HL-60 (cell line): ENCODE measurements at regions not wholly inside any gene's neighbourhood (a gene's known extent, or its start where the extent isn't known, plus 50 kb on each side); places are given as distances from the start of the nearest gene placed in this dataset.

ENCODE experiments used
- DNase-seq, 2 experiments: peaks; one replicate each; pipeline ENCODE4 v3.0.0-alpha.2; 2010 to 2020; ENCODE audit warnings: low read depth in 1 of 2, low spot score in 1 of 2
- H3K27ac ChIP-seq: fragments of 250-450 bp; sonication (Bioruptor Pico); replicated peaks from 2 replicates; pipeline ENCODE4 v1.5.1; 2020; ENCODE audit warnings: mild to moderate bottlenecking, moderate library complexity
- H3K27me3 ChIP-seq: fragments of 250-450 bp; sonication (Bioruptor Pico); 2 replicates; pipeline ENCODE4 v1.5.1; 2021; ENCODE audit warnings: mild to moderate bottlenecking, moderate library complexity; ENCODE audit not compliant: insufficient read depth, poor library complexity, severe bottlenecking
- H3K4me3 ChIP-seq: replicated peaks from 2 replicates; pipeline ENCODE4 v1.5.1; 2011; ENCODE audit warnings: mild to moderate bottlenecking, control low read depth, low read length; ENCODE audit not compliant: insufficient read depth
- GABPA ChIP-seq: IDR thresholded peaks from 2 replicates; pipeline ENCODE4 v1.6.1; 2012; ENCODE audit warnings: low read depth
- POLR2AphosphoS5 ChIP-seq: IDR thresholded peaks from 2 replicates; pipeline ENCODE4 v1.6.1; 2012; ENCODE audit warnings: low read depth
- SPI1 ChIP-seq: IDR thresholded peaks from 2 replicates; pipeline ENCODE4 v1.6.1; 2012; ENCODE audit warnings: low read depth, mild to moderate bottlenecking, borderline replicate concordance
- TF ChIP-seq, protein P1 (sequence below): IDR thresholded peaks from 2 replicates; pipeline ENCODE4 v1.6.1; 2012; ENCODE audit warnings: low read depth; ENCODE audit not compliant: insufficient replicate concordance
- TF ChIP-seq, protein P2 (sequence below): IDR thresholded peaks from one replicate; pipeline ENCODE4 v1.5.1; 2011; ENCODE audit warnings: low read length, control low read depth, inconsistent platforms; ENCODE audit not compliant: insufficient read depth

DNA sequence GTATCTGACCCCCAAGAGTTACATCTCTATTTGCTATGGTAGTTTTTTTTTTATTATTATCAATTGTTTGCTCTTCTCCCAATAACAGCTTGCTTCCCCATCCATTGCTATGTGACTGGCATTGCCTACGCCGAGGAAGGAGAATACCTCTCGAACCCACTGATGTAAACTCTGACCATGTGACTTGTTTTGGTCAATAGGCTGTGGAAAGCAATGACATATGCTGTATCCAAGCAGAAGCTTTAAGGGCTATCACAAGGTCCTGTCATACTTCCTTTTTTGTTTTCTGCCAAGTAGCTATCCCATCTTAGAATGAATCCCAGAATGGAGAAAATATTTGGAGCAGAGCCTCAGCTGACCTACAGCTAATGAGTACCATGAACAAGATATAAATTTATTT lies 111.0 kb upstream of the FRMD4B start:
- H3K4me3 ChIP-seq, result no peak overlapping the region
- DNase-seq, result no peak
- H3K27me3 ChIP-seq, result no peaks in the 10 kb centered on the region
- no peak for TF ChIP-seq POLR2AphosphoS5
- no peak for TF ChIP-seq SPI1
- TF ChIP-seq, protein P1, sequence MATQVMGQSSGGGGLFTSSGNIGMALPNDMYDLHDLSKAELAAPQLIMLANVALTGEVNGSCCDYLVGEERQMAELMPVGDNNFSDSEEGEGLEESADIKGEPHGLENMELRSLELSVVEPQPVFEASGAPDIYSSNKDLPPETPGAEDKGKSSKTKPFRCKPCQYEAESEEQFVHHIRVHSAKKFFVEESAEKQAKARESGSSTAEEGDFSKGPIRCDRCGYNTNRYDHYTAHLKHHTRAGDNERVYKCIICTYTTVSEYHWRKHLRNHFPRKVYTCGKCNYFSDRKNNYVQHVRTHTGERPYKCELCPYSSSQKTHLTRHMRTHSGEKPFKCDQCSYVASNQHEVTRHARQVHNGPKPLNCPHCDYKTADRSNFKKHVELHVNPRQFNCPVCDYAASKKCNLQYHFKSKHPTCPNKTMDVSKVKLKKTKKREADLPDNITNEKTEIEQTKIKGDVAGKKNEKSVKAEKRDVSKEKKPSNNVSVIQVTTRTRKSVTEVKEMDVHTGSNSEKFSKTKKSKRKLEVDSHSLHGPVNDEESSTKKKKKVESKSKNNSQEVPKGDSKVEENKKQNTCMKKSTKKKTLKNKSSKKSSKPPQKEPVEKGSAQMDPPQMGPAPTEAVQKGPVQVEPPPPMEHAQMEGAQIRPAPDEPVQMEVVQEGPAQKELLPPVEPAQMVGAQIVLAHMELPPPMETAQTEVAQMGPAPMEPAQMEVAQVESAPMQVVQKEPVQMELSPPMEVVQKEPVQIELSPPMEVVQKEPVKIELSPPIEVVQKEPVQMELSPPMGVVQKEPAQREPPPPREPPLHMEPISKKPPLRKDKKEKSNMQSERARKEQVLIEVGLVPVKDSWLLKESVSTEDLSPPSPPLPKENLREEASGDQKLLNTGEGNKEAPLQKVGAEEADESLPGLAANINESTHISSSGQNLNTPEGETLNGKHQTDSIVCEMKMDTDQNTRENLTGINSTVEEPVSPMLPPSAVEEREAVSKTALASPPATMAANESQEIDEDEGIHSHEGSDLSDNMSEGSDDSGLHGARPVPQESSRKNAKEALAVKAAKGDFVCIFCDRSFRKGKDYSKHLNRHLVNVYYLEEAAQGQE, result no peak
- TF ChIP-seq, protein P2, sequence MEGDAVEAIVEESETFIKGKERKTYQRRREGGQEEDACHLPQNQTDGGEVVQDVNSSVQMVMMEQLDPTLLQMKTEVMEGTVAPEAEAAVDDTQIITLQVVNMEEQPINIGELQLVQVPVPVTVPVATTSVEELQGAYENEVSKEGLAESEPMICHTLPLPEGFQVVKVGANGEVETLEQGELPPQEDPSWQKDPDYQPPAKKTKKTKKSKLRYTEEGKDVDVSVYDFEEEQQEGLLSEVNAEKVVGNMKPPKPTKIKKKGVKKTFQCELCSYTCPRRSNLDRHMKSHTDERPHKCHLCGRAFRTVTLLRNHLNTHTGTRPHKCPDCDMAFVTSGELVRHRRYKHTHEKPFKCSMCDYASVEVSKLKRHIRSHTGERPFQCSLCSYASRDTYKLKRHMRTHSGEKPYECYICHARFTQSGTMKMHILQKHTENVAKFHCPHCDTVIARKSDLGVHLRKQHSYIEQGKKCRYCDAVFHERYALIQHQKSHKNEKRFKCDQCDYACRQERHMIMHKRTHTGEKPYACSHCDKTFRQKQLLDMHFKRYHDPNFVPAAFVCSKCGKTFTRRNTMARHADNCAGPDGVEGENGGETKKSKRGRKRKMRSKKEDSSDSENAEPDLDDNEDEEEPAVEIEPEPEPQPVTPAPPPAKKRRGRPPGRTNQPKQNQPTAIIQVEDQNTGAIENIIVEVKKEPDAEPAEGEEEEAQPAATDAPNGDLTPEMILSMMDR, result no peak
- no peak for TF ChIP-seq GABPA
- no peak overlapping the region for H3K27ac ChIP-seq

DNA sequence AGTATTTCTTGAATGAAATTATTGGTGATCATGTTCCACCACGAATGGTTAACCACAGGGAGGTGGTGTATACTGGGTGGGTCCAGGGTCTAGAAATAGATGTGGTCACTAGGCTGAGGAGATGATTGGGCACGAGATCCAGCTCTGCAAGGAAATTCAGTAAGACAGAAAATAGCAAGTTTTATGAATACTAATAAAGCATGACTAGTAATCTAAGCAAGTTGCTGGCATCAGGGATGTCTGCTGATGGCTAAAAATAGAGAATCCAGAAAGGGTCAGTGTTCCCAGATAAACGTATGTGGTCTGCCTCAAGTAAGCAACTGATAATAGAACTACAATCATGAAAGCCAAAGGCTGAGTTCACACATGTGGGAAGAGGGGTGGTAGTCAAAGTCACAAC lies 108.3 kb upstream of the FRMD4B start:
- DNase-seq, result no peak
- no peaks in the 10 kb centered on the region for H3K27me3 ChIP-seq
- H3K27ac ChIP-seq, result no peak overlapping the region
- TF ChIP-seq GABPA, result no peak
- no peak overlapping the region for H3K4me3 ChIP-seq

DNA sequence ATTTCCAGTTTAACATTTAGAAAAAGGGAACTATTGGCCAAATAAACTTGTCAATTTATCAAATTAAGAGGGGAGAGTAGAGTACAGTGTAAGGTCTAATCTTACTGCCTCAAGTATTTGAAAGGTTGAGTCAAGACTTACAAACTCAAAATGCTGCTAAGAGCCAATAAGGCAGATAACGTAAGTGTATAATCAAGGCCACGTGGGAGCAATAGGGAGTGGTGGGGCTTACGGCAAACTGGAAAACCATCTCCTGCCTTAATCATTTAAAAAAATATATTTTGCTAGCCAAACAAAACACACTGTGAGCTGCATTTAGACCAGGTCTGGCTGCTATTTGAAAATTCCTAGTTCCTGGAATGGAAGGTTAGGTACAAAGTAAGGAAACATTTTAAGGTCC lies 107.3 kb upstream of the FRMD4B start:
- Histone ChIP-seq H3K27me3 (no peaks in the 10 kb centered on the region), H3K27ac (no peak overlapping the region), H3K4me3 (no peak overlapping the region)
- no peak for TF ChIP-seq POLR2AphosphoS5
- TF ChIP-seq, protein P1, result no peak
- TF ChIP-seq SPI1, result no peak
- TF ChIP-seq, protein P2, result no peak
- TF ChIP-seq GABPA, result no peak
- DNase-seq, result no peak

DNA sequence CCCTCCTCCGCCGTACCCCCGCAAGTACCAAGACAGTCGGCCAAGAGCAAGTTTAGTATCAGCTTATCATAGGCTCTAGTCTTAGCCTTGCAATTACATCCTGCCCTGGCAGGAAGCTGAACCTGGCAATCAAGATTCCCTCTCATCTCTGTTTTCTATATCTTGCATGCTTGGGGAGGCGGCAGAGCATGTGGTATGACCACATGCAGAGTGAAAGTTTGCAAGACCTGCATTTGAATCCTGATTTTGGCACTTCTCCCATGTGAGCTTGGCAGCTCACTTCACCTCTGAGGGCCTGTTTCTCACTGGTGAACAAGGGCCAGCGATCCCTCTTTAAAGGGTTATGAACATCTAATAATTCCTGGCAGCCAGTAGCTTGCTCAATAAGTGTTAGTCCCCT lies 106.1 kb upstream of the FRMD4B start:
- Histone ChIP-seq H3K27ac (no peak overlapping the region), H3K27me3 (no peaks in the 10 kb centered on the region), H3K4me3 (no peak overlapping the region)
- DNase-seq, result no peak
- TF ChIP-seq, protein P1, result no peak
- no peak for TF ChIP-seq GABPA
- no peak for TF ChIP-seq SPI1
- TF ChIP-seq, protein P2, result no peak
- TF ChIP-seq POLR2AphosphoS5, result no peak
